Loucy (cell line): ENCODE measurements at regions not wholly inside any gene's neighbourhood (a gene's known extent, or its start where the extent isn't known, plus 50 kb on each side); places are given as distances from the start of the nearest gene placed in this dataset.

Experiments used
- H2AFZ ChIP-seq: fragments of 200-600 bp; sonication (generic); 2 replicates; pipeline ENCODE4 v1.6.0; 2016; ENCODE audit warnings: antibody characterized with exemption, mild to moderate bottlenecking, low read length, moderate library complexity
- H3F3A ChIP-seq: fragments of 200-600 bp; 2 replicates; pipeline ENCODE4 v1.6.0; 2016; ENCODE audit warnings: antibody characterized with exemption, low read depth, mild to moderate bottlenecking
- H3K27me3 ChIP-seq: fragments of 200-600 bp; sonication (generic); 2 replicates; pipeline ENCODE4 v1.6.1; 2014; ENCODE audit warnings: low read length, mild to moderate bottlenecking; ENCODE audit not compliant: insufficient read depth, poor library complexity, severe bottlenecking
- H3K36me3 ChIP-seq: fragments of 200-600 bp; sonication (generic); 2 replicates; pipeline ENCODE4 v1.6.1; 2016; ENCODE audit warnings: low read length; ENCODE audit not compliant: insufficient read depth
- H3K4me1 ChIP-seq: fragments of 200-600 bp; sonication (generic); 2 replicates; pipeline ENCODE4 v1.5.1; 2014; ENCODE audit warnings: low read length, mild to moderate bottlenecking; ENCODE audit not compliant: insufficient read depth, poor library complexity, severe bottlenecking
- H3K4me2 ChIP-seq: fragments of 200-600 bp; sonication (generic); 2 replicates; pipeline ENCODE4 v1.6.0; 2014; ENCODE audit warnings: antibody characterized with exemption, low read length, low read depth, mild to moderate bottlenecking; ENCODE audit not compliant: poor library complexity, severe bottlenecking
- H3K4me3 ChIP-seq: fragments of 200-600 bp; sonication (generic); 2 replicates; pipeline ENCODE4 v1.5.1; 2014; ENCODE audit warnings: low read length, mild to moderate bottlenecking, mixed read lengths; ENCODE audit not compliant: poor library complexity, severe bottlenecking
- H3K79me2 ChIP-seq: fragments of 200-600 bp; sonication (generic); 2 replicates; pipeline ENCODE4 v1.6.1; 2014; ENCODE audit warnings: low read length; ENCODE audit not compliant: insufficient read depth
- H3K9ac ChIP-seq: fragments of 200-600 bp; sonication (generic); 2 replicates; pipeline ENCODE4 v1.6.0; 2014; ENCODE audit warnings: mild to moderate bottlenecking, low read depth, low read length, moderate library complexity; ENCODE audit not compliant: poor library complexity, severe bottlenecking
- H3K9me2 ChIP-seq: fragments of 200-600 bp; sonication (generic); replicated peaks from 2 replicates; pipeline ENCODE4 v1.6.1; 2016; ENCODE audit warnings: low read depth, low read length, mixed read lengths
- H3K9me3 ChIP-seq: fragments of 200-600 bp; sonication (generic); 2 replicates; pipeline ENCODE4 v1.6.1; 2014; ENCODE audit warnings: mild to moderate bottlenecking, antibody characterized with exemption, low read length, low read depth; ENCODE audit not compliant: insufficient read depth
- H4K20me1 ChIP-seq: fragments of 200-600 bp; sonication (generic); 2 replicates; pipeline ENCODE4 v1.6.0; 2014; ENCODE audit warnings: antibody characterized with exemption, low read length, mild to moderate bottlenecking; ENCODE audit not compliant: insufficient read depth, poor library complexity, severe bottlenecking
- EZH2phosphoT487 ChIP-seq: fragments of 200-600 bp; IDR thresholded peaks from 2 replicates; pipeline ENCODE4 v1.6.1; 2018; ENCODE audit warnings: antibody characterized with exemption, mild to moderate bottlenecking, moderate library complexity, borderline replicate concordance
- TF ChIP-seq, protein P1 (sequence below): fragments of 200-600 bp; sonication (generic); conservative IDR thresholded peaks from 2 replicates; pipeline ENCODE4 v1.5.1; 2014; ENCODE audit warnings: mild to moderate bottlenecking, antibody characterized with exemption, low read length

GRCh38 chr3:132242790-132243189 lies 74.4 kb upstream of the ACP3 start:
- H3F3A ChIP-seq = no peaks in the 10 kb centered on the region
- H3K4me2 ChIP-seq = no peak overlapping the region
- no peaks in the 10 kb centered on the region for H3K27me3 ChIP-seq
- no peaks in the 10 kb centered on the region for H3K9me2 ChIP-seq
- no peaks in the 10 kb centered on the region for H3K4me1 ChIP-seq
- no peaks in the 10 kb centered on the region for H4K20me1 ChIP-seq
- H3K4me3 ChIP-seq = no peak overlapping the region
- H3K79me2 ChIP-seq = no peaks in the 10 kb centered on the region
- no peak overlapping the region for H2AFZ ChIP-seq
- TF ChIP-seq, protein P1, sequence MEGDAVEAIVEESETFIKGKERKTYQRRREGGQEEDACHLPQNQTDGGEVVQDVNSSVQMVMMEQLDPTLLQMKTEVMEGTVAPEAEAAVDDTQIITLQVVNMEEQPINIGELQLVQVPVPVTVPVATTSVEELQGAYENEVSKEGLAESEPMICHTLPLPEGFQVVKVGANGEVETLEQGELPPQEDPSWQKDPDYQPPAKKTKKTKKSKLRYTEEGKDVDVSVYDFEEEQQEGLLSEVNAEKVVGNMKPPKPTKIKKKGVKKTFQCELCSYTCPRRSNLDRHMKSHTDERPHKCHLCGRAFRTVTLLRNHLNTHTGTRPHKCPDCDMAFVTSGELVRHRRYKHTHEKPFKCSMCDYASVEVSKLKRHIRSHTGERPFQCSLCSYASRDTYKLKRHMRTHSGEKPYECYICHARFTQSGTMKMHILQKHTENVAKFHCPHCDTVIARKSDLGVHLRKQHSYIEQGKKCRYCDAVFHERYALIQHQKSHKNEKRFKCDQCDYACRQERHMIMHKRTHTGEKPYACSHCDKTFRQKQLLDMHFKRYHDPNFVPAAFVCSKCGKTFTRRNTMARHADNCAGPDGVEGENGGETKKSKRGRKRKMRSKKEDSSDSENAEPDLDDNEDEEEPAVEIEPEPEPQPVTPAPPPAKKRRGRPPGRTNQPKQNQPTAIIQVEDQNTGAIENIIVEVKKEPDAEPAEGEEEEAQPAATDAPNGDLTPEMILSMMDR = no peak
- no peak for TF ChIP-seq EZH2phosphoT487
- no peaks in the 10 kb centered on the region for H3K9me3 ChIP-seq
- H3K36me3 ChIP-seq = no peaks in the 10 kb centered on the region
- H3K9ac ChIP-seq = no peak overlapping the region

GRCh38 chr3:132245552-132246142 lies 71.6 kb upstream of the ACP3 start:
- Histone ChIP-seq H3K9ac (no peak overlapping the region), H3K4me3 (no peak overlapping the region), H3K36me3 (no peaks in the 10 kb centered on the region), H3K9me2 (no peaks in the 10 kb centered on the region), H3K4me1 (no peaks in the 10 kb centered on the region), H3K4me2 (no peak overlapping the region), H3K9me3 (no peaks in the 10 kb centered on the region), H3F3A (no peaks in the 10 kb centered on the region), H3K27me3 (no peaks in the 10 kb centered on the region), H3K79me2 (no peaks in the 10 kb centered on the region), H4K20me1 (no peaks in the 10 kb centered on the region), H2AFZ (no peak overlapping the region)
- TF ChIP-seq, protein P1 = no peak
- no peak for TF ChIP-seq EZH2phosphoT487

GRCh38 chr3:132246212-132246611 lies 71.0 kb upstream of the ACP3 start:
- Histone ChIP-seq H3K27me3 (no peaks in the 10 kb centered on the region), H3K9me3 (no peaks in the 10 kb centered on the region), H3K4me2 (no peak overlapping the region), H3K9ac (no peak overlapping the region), H3K36me3 (no peaks in the 10 kb centered on the region), H3K4me1 (no peaks in the 10 kb centered on the region), H4K20me1 (no peaks in the 10 kb centered on the region), H2AFZ (no peak overlapping the region), H3K4me3 (no peak overlapping the region), H3F3A (no peaks in the 10 kb centered on the region), H3K9me2 (no peaks in the 10 kb centered on the region), H3K79me2 (no peaks in the 10 kb centered on the region)
- TF ChIP-seq, protein P1 = no peak
- TF ChIP-seq EZH2phosphoT487 = no peak
